Activated gamma-delta T cell (primary cell): ENCODE measurements at regions not wholly inside any gene's neighbourhood (a gene's known extent, or its start where the extent isn't known, plus 50 kb on each side); places are given as distances from the start of the nearest gene placed in this dataset.
"Not testable (repeated sequence)": the region's sequence is repeated elsewhere in the genome, so short reads cannot be mapped to it uniquely, and the experiment has no call there.

Experiments used
- DNase-seq: peaks from one replicate; lab custom pipeline; 2025; lab: John Stamatoyannopoulos, UW

DNA sequence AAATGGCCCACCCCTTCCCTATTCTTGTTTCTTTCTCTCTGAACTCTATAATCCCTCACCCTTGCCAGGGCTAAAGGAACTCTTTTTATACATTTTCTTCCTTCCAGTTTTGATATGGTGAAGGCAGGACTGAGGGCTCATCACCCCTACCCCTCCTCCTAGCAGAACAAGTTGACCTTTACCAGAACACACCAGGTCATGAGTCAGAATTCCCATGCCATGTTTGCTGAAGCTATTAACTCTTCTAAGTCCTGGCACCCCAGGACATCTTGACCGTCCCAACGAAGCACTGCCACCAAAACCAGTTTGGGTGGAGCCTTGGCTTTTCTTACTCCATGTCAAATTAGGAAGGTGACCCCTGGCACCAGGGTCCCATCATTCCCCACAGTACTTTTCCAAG is 57.5 kb upstream of the DYNLT3 start:
- DNase-seq, result no peak

GRCh38 chrX:37905436-37906147 is 58.2 kb upstream of the DYNLT3 start:
- peak; percentile 2 for DNase-seq

GRCh38 chrX:37906357-37906756 is 59.0 kb upstream of the DYNLT3 start:
- DNase-seq, result no peak

DNA sequence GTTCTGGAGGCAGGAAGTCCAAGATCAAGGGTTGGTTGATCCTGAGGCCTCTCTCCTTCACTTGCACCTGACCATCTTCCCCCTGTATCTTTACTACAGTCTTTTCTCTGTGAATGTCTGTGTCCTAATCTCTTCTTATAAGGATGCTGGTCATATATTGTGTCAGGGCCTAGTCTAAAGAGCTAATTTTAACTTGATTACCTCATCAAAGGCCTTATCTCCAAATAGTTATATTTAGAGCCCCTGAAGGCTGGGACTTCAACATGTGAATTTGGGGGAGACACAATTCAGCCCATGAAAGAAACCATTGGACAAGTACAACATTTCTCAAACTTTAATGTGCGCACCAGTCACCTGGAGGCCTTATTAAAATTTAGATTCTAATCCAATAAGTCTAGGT is 62.8 kb upstream of the DYNLT3 start:
- DNase-seq, result no peak

DNA sequence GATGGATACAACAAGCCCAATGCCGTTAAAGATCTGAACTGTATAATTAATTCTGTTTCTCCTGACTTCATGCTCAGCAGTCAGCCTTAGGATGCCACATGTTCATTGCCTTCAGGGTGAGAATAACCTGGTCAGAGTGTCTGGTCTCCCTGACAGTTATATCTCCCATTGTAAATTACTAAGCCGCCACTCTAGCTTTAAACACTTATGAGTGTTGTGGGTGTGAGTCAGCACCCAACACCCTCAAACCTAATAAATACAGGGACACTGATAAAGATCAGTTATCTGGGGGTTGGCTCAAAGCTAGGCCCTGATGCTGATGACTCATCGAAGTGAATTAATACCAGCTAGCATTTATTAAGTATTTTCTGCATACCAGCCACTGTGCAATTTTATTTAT is 64.9 kb upstream of the DYNLT3 start:
- no peak for DNase-seq

GRCh38 chrX:37912777-37913176 is 65.4 kb upstream of the DYNLT3 start:
- DNase-seq, result no peak

- no peak for DNase-seq
Observed at GRCh38 chrX:37918168-37918567, 70.8 kb upstream of the DYNLT3 start.

- DNase-seq, result no peak
Observed at GRCh38 chrX:37918703-37919102, 71.3 kb upstream of the DYNLT3 start.

DNA sequence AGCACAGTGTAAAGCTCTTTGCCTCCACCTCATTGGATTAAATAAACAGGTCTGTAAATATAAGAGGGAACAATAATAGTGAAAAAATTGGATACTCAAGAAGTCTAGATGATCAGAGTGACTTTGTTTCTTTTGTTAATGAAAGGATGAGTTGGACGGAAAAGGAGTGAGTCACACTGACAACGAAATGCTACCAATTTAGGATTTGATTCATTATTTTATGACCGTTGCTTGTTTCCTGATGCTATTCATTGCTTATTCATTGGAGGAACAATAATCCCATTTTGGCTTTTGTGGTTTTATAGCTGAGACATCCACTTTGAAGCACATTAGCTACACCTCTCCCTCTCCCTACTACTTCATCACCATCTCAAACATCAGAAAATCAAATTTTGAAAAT is 74.4 kb upstream of the DYNLT3 start:
- DNase-seq, result no peak

DNA sequence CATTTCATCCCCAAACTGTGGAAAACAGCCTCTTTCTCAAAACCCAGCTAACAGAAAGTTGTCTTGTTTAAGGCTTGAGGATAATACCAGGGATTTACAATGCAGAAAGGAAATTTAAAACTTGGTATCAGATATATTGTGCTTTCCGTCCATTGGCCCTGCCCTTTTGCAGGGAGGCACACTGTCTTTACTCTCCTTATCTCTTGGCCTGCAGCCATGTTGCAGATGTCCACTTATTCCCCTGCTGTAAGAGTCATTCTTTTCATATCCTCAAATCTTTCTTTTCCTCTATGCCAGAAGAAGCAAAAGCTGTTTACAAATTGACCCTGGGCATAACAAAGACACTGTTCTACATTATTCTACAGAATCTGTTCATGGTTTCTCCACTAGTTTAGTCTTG is 75.6 kb upstream of the DYNLT3 start:
- DNase-seq, result no peak

DNA sequence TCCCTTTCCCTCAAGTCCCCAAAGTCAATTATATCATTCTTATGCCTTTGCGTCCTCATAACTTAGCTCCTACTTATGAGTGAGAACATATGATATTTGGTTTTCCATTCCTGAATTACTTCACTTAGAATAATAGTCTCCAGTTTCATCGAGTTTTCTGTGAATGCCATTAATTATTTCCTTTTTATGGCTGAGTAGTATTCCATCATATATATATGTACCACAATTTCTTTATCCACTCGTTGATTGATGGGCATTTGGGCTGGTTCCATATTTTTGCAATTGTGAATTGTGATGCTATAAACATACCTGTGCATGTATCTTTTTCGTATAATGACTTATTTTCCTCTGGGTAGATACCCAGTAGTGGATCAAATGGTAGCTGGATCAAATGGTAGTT is 78.4 kb upstream of the DYNLT3 start:
- DNase-seq, result not testable (repeated sequence)

- no peak for DNase-seq
Observed at GRCh38 chrX:37926700-37927099, 79.3 kb upstream of the DYNLT3 start.

DNA sequence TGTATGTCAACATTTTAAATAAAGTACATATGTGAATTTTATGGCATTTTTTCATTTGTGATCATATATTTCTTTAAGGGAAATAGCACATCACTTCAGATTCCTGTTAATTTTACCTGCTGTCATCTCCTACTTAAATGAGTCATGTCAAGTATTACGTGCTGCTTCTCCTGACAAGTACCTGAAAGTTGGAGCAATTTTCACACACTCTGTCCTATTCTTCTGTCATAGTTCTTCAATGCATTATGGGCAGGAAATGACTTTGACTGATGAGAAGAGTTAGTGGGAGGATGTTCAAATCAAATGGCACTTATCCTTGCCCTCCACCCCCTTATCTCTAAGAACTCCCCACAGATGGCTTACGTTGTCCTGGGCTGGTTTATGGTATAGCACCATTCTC is 64.2 kb upstream of the SYTL5 start:
- no peak for DNase-seq

DNA sequence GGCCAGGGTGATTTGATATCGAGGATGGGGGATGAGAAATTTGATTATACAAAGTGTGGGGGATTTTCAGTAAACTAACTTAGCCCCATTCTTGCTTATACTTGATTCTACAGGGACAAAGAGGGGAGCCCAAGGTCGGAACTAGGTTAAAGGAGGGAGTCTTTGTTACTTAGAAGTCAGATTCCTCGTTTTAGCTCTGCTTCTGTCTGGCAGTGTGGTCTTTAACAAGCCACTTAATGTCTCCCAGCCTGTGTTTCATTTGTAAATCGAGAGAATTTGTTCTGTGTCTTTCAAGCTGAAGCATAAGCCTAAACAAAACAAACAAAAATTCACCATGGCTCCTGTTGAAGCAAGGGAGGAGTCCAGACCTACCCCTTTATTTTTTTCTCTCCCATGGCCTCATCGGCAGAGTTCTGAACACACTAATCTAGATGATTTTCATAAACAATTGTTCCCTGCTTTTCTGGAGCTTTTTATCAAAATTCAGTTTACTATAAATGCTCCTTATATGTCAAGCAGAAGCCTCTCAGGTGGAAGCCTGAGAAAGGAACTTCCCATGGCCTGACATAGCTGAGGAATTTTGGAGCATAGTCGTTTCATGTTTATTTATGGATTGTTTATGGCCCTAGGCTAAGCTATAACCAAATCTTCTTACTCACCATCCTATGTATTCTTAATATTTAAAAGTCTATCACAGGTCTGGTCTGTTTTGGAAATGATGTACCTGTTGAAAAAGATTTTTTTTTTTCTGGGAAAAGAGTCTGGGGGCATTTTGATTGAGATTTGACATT is 62.6 kb upstream of the SYTL5 start:
- no peak for DNase-seq

DNA sequence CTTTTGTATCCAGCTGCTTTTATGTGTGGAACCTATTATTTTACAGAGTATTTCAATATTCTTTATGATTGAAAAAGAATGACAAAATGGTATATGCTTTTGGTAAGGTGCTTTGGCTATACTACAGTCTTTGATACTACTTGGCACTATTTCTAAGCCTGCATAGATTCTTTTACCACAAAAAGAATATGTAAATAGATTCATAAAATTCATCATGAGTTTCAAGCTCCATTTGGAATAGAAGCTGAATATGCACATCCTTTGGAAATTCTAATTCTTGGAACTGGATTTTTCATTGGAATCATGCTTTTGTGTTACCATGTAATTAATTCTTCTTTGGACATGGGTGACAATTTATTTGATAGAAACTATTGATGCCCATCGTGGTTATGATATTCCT is 60.2 kb upstream of the SYTL5 start:
- DNase-seq, result no peak

- no peak for DNase-seq
Observed at GRCh38 chrX:37955273-37955672, 51.1 kb upstream of the SYTL5 start.

- DNase-seq, result no peak
Observed at GRCh38 chrX:37956223-37956622, 50.1 kb upstream of the SYTL5 start.
